K562 (cell line): ENCODE measurements at regions not wholly inside any gene's neighbourhood (a gene's known extent, or its start where the extent isn't known, plus 50 kb on each side); places are given as distances from the start of the nearest gene placed in this dataset.

Experiments
- ATAC-seq: fragments of 200-7000 bp; cut with Tn5 transposase; 3 replicates; pipeline ENCODE4 v1.9.1; 2020; ENCODE audit warnings: moderate library complexity
- BruUV-seq: library from RNA; stranded (reverse); fragments of 400-500 nt; replicated peaks from 2 replicates; lab custom pipeline; 2021; lab: Mats Ljungman, UMichigan
- CTCF ChIA-PET: fragments of 300-600 bp; formaldehyde crosslinking; extraction: SDS; loops from one replicate; lab custom pipeline; 2021; ENCODE audit warnings: low intra/inter-chr PET ratio; lab: Yijun Ruan, JAX
- POLR2A ChIA-PET: fragments of 300-600, 350-650 bp; sonication (Branson Sonifier 250); formaldehyde crosslinking; extraction: SDS; loops from one replicate; lab custom pipeline; 2021; ENCODE audit warnings: antibody characterized with exemption, inconsistent platforms; lab: Yijun Ruan, JAX
- DNase-seq, 4 experiments: peaks; one replicate each; pipeline versions ENCODE4 v3.0.0 to v3.0.0-alpha.2; 2011 to 2018; ENCODE audit warnings: low spot score in 3 of 4, mixed read lengths in 3 of 4; ENCODE audit errors: extremely low read depth in 1 of 4
- FAIRE-seq: peaks from 2 replicates; lab custom pipeline; 2011; peaks lifted over from hg19 to GRCh38; lab: Jason Lieb, UNC
- H2AFZ ChIP-seq: 2 replicates; pipeline ENCODE4 v1.6.0; 2011; ENCODE audit warnings: low read depth, low read length, control low read depth, inconsistent platforms
- H3K27ac ChIP-seq: fragments of 200-600 bp; 3 replicates; pipeline ENCODE4 v1.8.0; 2011; ENCODE audit warnings: low read depth, mild to moderate bottlenecking, control low read depth, inconsistent platforms, low read length, moderate library complexity, mixed read lengths; ENCODE audit errors: extremely low read depth
- H3K27me3 ChIP-seq, 2 experiments: fragments of 300-600 bp in 1 of 2; 2 replicates in 1 of 2; 3 replicates in 1 of 2; pipeline versions ENCODE4 v1.6.0 to v1.8.0; 2011; ENCODE audit warnings: inconsistent platforms in 2 of 2, low read length in 2 of 2, mild to moderate bottlenecking in 1 of 2, mixed read lengths in 1 of 2, moderate library complexity in 1 of 2; ENCODE audit not compliant: control insufficient read depth in 2 of 2, insufficient read depth in 2 of 2
- H3K36me3 ChIP-seq: fragments of 300-600 bp; 3 replicates; pipeline ENCODE4 v1.8.0; 2011; ENCODE audit warnings: mild to moderate bottlenecking, low read length, inconsistent platforms; ENCODE audit not compliant: control insufficient read depth, insufficient read depth
- H3K4me1 ChIP-seq, 2 experiments: fragments of 200-600 bp in 1 of 2; replicated peaks in 1 of 2; 2 replicates in 1 of 2; 3 replicates in 1 of 2; pipeline versions ENCODE4 v1.5.1 to v1.8.0; 2011; ENCODE audit warnings: inconsistent platforms in 2 of 2, low read length in 2 of 2, mild to moderate bottlenecking in 1 of 2, mixed read lengths in 1 of 2, moderate library complexity in 1 of 2; ENCODE audit not compliant: control insufficient read depth in 2 of 2, insufficient read depth in 2 of 2
- H3K4me2 ChIP-seq: 2 replicates; pipeline ENCODE4 v1.6.1; 2011; ENCODE audit warnings: low read length, control low read depth, inconsistent platforms, mixed read lengths; ENCODE audit not compliant: insufficient read depth
- H3K4me3 ChIP-seq: fragments of 200-600 bp; sonication (generic), shearing (Covaris generic); 2 replicates; pipeline ENCODE4 v1.5.1; 2016; ENCODE audit warnings: control low read depth, inconsistent platforms
- H3K79me2 ChIP-seq: fragments of 200-600 bp; 3 replicates; pipeline ENCODE4 v1.8.0; 2011; ENCODE audit warnings: low read length, inconsistent platforms; ENCODE audit not compliant: control insufficient read depth, insufficient read depth
- H3K9ac ChIP-seq, 2 experiments: 2 replicates each; pipeline versions ENCODE4 v1.6.0 to v1.6.1; 2011; ENCODE audit warnings: low read depth in 2 of 2, low read length in 2 of 2, control low read depth in 1 of 2, inconsistent platforms in 1 of 2, mild to moderate bottlenecking in 1 of 2, mixed read lengths in 1 of 2; ENCODE audit not compliant: insufficient read depth in 1 of 2
- H3K9me1 ChIP-seq: one replicate; pipeline ENCODE4 v1.6.0; 2011; ENCODE audit warnings: inconsistent platforms, mild to moderate bottlenecking, low read length, moderate library complexity; ENCODE audit not compliant: control insufficient read depth, insufficient read depth
- H3K9me3 ChIP-seq: replicated peaks from 2 replicates; pipeline ENCODE4 v1.5.1; 2011; ENCODE audit warnings: low read depth, low read length, inconsistent platforms; ENCODE audit not compliant: control insufficient read depth, insufficient read depth
- H4K20me1 ChIP-seq: replicated peaks from 2 replicates; pipeline ENCODE4 v1.6.1; 2011; ENCODE audit warnings: low read length, inconsistent platforms, mixed read lengths; ENCODE audit not compliant: control insufficient read depth, insufficient read depth
- ARID3A ChIP-seq: IDR thresholded peaks from 2 replicates; pipeline ENCODE4 v1.6.1; 2012; ENCODE audit warnings: low read depth, low read length, improper control_type of control experiment, borderline replicate concordance
- EP400 ChIP-seq: fragments of 450-650 bp; IDR thresholded peaks from 2 replicates; pipeline ENCODE4 v1.6.1; 2017; ENCODE audit warnings: antibody characterized with exemption, mild to moderate bottlenecking, moderate library complexity
- ESRRA ChIP-seq: fragments of 450-650 bp; IDR thresholded peaks from 2 replicates; pipeline ENCODE4 v1.6.1; 2014; ENCODE audit warnings: low read depth, mild to moderate bottlenecking, moderate library complexity, borderline replicate concordance
- TFAM ChIP-seq: fragments of 250-450 bp; sonication (Bioruptor Pico); conservative IDR thresholded peaks from 2 replicates; pipeline ENCODE4 v1.5.0; 2021; ENCODE audit warnings: mild to moderate bottlenecking, moderate library complexity
- WGBS: fragments of 100-300 bp; shearing (Covaris generic); methylation state at CpG from one replicate; pipeline ENCODE4 v1.1.6; 2016; ENCODE audit warnings: low coverage, mixed read lengths; ENCODE audit not compliant: insufficient coverage; ENCODE audit errors: missing lambda C conversion rate; 5-methylcytosine and 5-hydroxymethylcytosine counted together
- in situ Hi-C: fragments of 300-500 bp; cut with MboI; formaldehyde crosslinking; loops from 4 replicates; pipeline ENCODE4 v1.15.0; 2018; ENCODE audit warnings: inconsistent platforms, mixed read lengths
- intact Hi-C: fragments of 100-400 bp; cut with micrococcal nuclease; formaldehyde crosslinking; loops from 2 replicates; pipeline ENCODE4 v1.14.2; 2022

GRCh38 chr5:115391780-115392179, 95.3 kb upstream of the CCDC112 start:
- DNase-seq (no peak), ATAC-seq (no peak), FAIRE-seq (no peak)
- Histone ChIP-seq H2AFZ (no peak overlapping the region), H3K27ac (no peak overlapping the region), H3K9me1 (no peaks in the 10 kb centered on the region), H3K9ac (no peak overlapping the region), H3K36me3 (no peaks in the 10 kb centered on the region), H3K4me3 (no peak overlapping the region), H3K27me3 (peaks cover 0 to 16% of the 10 kb centered on the region in 2 experiments; a peak in 3 of 5 replicates), H3K9me3 (no peaks in the 10 kb centered on the region), H3K79me2 (no peaks in the 10 kb centered on the region), H3K4me1 (no peaks in the 10 kb centered on the region; a peak in 1 of 5 replicates), H4K20me1 (no peaks in the 10 kb centered on the region), H3K4me2 (no peak overlapping the region)
- BruUV-seq: no TSS peak
- ChIA-PET POLR2A (no interaction called here), CTCF (no interaction called here)
- intact Hi-C loops (no loop called here), in situ Hi-C loops (no loop called here)
- WGBS: 5% methylated on average over 5 of the region's 5 CpGs
- TF ChIP-seq ARID3A (no peak), TFAM (CRISPR knock-in tag) (no peak), ESRRA (no peak), EP400 (no peak)
